PC-9 (cell line): ENCODE measurements at regions not wholly inside any gene's neighbourhood (a gene's known extent, or its start where the extent isn't known, plus 50 kb on each side); places are given as distances from the start of the nearest gene placed in this dataset.

Experiments
- EZH2 ChIP-seq: fragments of 200-600 bp; sonication (generic); IDR thresholded peaks from 2 replicates; pipeline ENCODE4 v1.8.0; 2017; ENCODE audit warnings: antibody characterized with exemption, low read depth
- TF ChIP-seq, protein P1 (sequence below): fragments of 200-600 bp; sonication (generic); conservative IDR thresholded peaks from 2 replicates; pipeline ENCODE4 v1.6.1; 2017; ENCODE audit warnings: mixed run types, antibody characterized with exemption, mild to moderate bottlenecking, moderate library complexity

DNA sequence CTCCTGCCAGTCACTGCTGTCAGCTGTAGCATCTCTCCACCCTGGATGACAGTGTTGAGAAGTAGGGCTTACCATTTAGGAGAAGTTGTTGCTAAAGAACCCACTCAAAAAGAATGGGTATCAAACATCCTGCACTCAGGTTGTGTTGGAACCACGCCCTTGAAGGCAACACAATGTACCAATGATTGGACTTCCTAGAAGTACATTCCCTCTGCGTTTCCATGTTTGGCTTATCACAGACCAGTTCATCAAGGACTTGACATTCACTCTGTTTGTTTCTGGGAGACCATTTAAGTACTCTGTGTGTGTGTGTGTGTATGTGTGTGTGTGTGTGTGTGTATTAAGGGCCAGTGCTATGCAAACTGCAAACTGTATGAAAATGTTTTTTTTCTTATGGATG lies 200.6 kb upstream of the GATB start:
- TF ChIP-seq, protein P1, sequence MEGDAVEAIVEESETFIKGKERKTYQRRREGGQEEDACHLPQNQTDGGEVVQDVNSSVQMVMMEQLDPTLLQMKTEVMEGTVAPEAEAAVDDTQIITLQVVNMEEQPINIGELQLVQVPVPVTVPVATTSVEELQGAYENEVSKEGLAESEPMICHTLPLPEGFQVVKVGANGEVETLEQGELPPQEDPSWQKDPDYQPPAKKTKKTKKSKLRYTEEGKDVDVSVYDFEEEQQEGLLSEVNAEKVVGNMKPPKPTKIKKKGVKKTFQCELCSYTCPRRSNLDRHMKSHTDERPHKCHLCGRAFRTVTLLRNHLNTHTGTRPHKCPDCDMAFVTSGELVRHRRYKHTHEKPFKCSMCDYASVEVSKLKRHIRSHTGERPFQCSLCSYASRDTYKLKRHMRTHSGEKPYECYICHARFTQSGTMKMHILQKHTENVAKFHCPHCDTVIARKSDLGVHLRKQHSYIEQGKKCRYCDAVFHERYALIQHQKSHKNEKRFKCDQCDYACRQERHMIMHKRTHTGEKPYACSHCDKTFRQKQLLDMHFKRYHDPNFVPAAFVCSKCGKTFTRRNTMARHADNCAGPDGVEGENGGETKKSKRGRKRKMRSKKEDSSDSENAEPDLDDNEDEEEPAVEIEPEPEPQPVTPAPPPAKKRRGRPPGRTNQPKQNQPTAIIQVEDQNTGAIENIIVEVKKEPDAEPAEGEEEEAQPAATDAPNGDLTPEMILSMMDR, result no peak
- no peak for TF ChIP-seq EZH2
